ENCODE measurements at regions not wholly inside any gene's neighbourhood (a gene's known extent, or its start where the extent isn't known, plus 50 kb on each side); places are given as distances from the start of the nearest gene placed in this dataset.
A peak's percentile ranks its signal among the peaks of the same experiment; 100 is the strongest.
"Not testable (repeated sequence)": the region's sequence is repeated elsewhere in the genome, so short reads cannot be mapped to it uniquely, and the experiment has no call there.

DNA sequence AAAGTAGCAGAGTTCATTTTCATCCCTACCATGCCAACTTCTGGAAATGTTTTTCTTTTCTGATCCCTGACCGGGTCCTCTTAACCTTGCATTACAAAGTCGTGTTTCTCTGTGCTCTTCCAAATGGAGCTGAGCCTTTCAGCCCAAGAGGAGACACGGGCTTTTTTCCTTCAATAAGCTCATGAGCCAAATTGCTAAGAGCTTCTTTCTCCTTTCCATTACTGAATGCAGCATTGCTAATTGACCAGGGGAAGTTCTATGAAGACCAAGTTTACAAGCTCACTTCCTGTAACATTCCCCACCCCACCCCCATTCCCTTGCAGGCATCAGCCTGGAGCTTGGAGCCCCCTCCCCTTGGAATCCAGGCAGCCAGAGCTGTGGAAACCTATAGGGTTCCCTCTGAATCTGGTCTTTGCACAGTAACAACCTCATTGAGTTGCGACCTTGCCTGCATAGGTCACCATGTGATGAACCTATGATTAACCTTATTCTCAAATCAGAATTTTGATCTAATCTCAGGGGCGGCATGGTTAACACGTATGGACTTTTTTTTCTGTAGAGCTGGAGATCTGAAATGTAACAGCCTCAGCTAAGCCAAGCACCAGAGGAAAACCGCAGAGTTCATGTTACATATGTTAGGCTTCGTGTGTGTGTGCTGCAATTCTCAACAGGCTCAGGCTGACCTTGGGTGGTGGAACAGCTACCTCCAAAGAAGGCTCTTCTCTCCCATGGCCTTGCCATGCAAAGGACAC lies 395.7 kb upstream of the ZNF462 start:
- DNase-seq: no peak

DNA sequence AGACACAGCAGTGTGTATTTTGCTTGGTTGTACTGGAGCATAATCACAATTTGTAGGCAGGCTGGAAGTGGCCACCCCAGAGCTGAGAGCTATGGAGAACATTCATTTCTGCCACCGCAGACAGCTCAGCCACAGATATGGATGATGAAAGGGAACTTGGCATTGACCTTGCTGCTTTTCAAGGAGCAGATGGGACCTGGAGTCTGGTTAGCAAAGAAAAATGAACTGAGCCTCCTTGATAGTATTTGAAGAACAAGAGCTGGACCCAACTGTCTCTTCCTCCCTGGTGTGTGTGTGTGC lies 395.2 kb upstream of the ZNF462 start:
- DNase-seq: no peak

DNA sequence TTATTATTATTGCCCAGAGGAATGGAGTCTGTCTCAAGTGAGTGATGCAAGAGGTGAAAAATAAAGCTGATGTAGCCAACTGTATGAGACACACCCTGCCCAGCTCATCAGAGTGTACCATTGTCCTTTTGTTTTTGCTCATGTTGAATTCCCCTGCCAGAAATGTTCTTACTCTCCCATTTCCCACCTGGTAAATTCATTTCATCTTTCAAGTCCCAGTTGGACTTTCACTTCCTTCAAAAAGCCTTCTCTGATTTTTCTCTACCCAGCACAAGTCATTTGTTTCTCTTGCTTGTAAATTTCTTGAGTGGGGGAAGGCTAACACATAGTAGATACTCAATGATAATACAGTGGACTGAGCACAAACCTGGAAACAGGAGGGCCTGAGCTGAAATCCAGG lies 394.5 kb upstream of the ZNF462 start:
- peak; percentile 1 for DNase-seq

DNA sequence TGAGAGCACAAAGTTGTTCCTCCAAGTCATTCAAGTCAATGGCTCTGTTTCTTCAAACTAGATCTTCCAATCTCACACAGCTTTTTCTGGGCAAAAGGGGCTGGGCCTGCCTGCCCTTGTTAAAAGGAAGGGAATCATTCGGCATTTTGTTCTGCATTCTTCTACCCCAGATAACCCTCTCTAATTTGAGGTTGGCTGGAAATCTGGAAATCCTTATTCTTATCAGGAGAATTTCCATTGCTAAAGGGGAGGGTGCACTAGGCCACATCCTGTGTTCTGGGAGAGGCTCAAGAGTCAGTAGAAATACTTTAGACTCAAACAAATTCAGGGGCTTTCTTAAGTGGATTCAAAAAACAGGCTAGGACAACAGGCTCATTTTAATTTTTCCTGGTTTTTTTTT lies 384.7 kb upstream of the ZNF462 start:
- no peak for DNase-seq

DNA sequence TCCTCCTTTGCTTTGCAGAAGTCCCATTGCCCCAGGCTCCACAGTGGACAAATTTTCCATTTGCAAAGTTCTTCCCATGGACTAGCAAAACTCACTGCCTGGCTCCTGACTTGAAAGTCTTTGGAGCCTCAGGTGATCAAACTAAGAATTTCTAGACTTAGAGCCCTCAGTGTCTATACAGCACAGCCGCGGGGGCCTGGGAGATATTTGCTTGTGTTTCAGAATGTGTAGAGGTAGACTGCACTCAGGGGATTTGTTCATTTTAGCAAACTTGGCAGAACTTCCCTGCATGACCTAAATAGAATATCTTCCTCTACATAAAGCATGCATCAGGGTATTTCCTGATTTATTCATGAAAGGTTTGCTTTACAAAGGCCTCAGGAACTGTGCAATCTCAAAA lies 384.2 kb upstream of the ZNF462 start:
- no peak for DNase-seq

DNA sequence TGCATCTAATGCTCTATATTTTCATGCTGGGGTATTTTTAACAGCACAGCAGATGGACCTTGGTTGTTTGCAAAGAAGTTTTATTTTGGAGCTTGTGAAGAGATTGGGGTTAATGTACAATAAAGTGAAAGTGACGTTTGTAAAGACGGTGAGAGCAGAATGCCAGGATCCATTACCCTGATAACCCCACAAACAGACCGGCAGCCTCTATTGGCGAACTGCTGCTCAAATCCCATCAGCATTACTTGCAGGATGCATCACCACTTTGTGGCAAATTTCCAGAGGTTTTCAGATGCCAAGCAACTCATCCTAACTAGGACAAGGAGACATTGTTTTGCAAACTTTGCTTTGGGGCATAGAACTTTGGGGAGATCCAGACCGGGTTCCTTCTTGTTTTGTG lies 383.3 kb upstream of the ZNF462 start:
- DNase-seq: no peak

DNA sequence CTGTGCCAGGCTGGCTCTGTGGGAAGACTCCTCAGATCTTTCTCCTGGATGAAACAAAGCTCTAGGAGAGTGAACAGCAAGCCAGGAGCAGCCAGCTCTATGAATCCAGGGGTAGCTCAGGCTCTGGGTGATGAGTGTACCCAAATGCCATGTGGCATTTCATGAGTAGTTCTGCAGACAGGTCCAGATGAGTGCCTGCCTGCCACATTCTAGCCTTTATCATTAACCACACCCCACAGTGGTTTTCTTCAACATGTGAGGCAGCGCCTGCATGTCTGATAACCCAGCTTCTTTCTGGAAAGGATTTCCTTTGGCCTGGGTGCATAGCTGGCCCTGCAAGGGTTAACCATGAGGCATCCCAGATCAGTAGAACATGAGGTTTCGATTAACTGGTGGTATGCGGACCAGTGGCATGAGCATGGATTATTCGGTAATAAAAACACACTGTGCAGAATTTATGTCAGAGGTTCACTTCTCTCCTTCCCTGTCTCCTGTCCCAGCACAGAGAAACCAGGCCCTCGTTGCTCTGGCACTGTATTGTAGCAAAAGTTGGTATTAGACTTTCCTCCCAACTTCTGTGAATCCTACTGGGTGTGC lies 381.9 kb upstream of the ZNF462 start:
- no peak for DNase-seq

DNA sequence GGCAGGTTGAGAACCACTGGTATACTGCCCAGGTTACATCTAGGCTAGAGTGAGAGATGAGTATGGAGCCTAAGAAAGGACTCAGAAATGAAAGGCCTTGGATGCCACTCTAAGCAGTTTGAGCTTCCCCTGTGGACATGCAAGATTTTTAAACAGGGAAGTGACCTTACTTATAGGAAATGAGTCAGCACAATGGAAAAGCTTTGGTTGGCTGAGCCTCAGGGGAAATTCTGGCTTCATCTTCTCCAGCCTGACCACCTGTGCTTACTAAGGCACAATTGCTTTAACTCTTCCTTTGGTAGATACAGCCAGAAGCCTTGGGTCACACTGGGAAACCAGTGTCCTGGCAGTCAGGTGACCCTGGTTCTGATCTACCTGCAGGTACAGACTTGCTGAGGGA lies 380.2 kb upstream of the ZNF462 start:
- peak; percentile 60 for DNase-seq

DNA sequence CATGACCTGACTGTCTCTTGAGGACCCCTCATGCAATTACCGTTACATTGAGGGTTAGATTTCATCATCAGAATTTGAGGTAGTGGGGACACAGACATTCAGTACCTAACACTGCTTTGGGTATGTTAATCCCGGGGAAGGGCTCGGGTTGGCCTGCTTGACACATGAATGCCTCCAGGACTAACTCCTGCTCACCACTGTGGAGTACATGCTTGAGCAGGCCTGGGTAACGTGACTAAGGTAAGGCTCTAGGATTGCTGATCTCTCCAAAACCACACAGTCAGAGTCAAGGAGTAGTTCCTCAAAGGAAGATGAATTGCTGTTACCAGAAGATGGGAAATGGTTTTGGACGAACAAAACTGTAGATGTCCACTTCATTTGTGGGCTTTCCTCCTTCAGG lies 376.3 kb upstream of the ZNF462 start:
- no peak for DNase-seq

DNA sequence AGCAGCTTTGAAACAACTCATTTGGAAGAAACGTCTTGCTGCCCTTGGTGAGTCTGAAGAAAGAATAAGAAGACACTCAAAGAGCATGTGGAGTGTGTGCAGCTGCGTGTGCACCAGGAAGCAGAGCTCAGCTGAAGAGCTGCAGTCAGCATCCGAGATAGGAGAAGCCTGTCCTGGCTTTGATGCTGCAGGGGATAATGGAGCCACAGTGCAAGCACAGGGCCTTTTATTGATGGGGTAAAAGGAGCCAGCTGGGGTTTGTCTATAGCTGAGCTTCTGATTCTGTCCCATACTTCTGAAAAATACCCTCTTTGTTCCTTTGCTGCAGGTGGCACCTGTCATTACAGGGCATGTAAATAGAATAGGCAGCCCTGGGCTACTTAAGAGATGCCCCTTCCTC lies 375.7 kb upstream of the ZNF462 start:
- DNase-seq: no peak

DNA sequence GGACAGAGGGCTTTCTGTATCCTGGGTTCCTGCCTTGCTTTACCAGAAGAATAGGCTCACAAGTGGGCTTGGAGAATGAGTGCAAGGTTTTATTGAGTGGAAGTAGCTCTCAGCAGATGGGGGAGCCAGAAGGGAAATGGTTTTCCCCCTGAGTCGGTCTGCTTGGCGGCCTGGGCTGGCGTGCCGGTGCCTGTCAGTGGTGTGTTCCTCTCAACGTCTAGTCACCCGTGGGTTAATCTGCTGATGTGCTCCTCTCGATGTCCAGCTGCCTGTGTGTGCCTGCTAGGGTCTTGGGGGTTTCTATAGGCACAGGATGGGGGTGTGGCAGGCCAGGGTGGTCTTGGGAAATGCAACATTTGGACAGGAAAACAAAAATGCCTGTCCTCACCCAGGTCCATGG lies 370.8 kb upstream of the ZNF462 start:
- DNase-seq: not testable (repeated sequence)

DNA sequence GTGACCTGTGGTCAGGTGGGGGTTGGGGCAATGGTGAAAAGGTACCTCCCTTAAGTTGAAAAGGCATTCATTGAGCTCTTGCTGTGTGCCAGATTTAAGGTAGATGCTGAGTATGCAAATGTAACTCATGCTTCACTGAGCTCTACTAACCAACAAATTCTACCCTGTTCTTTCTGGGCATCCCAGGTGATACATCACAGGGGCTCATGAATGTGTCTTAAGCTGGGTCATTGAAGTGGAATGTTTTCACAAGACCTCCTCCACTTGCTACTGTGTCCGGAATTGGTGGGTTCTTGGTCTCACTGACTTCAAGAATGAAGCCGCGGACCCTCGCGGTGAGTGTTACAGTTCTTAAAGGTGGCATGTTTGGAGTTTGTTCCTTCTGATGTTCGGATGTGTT lies 362.8 kb upstream of the ZNF462 start:
- no peak for DNase-seq

DNA sequence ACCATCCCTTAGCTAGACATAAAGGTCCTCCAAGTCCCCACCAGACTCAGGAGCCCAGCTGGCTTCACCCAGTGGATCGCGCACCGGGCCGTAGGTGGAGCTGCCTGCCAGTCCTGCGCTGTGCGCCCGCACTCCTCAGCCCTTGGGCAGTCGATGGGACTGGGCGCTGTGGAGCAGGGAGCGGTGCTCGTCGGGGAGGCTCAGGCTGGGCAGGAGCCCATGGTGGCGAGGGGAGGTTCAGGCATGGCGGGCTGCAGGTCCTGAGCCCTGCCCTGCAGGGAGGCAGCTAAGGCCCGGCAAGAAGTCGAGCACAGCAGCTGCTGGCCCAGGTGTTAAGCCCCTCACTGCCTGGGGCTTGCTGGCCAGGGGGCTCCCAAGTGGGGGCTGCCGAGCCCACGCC lies 361.8 kb upstream of the ZNF462 start:
- not testable (repeated sequence) for DNase-seq

DNA sequence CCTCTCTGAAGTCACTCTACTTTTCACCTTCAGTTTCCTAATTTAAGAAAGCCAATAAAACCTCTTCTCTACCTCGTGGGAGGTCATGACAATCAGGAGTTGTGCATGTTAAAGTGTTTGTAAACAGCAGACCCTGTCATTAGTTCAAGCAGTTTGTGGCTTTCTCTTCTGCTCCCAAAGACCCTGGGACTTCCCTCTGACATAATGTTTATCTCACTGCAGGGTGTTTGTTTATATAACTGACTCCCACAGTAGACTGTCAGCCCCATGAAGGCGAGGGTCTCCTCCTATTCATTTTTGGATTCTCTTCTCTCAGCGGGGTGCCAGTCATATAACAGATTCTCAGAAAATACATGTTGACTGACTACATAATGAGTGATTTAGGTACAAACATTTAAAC lies 360.0 kb upstream of the ZNF462 start:
- no peak for DNase-seq

DNA sequence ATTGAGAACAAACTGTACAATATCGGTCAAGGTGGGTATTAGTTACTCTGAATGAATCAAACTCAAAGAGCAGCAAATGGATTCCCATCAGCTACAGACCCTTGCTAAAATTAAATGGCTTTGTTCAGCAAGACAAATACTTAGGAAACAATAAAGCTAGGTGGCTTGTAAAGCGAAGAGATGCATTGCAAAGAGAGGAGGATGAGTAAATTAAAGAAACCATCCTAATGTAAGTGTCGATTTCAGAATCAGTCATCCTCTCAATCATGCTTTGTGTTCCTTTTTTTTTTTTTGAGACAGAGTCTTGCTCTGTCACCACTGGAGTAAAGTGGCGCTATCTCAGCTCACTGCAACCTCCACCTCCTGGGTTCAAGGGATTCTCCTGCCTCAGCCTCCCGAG lies 359.2 kb upstream of the ZNF462 start:
- no peak for DNase-seq

DNA sequence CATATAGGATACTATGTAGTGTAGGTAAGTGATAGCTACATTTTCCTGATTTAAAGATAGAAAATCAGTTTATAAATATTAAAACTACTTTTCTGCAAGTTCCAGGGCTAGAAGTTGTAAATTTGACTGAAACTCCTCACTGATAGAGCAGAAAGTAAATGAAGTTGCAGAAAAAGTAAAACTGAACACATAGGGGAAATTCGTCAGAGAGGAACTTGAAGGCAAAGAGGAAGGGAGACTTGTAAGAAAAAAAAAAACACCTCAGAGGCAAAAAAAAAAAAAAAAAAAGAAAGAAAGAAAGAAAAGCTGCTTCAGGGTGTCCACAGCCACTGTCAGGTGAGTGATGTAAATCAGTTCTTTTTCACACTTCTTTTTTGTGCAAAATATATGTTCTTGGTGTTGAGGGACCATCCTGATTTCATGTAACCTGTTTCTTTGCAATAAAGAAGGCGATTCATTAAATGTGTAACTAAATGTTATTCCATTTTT lies 336.2 kb upstream of the ZNF462 start:
- DNase-seq: peak; percentile 10

DNA sequence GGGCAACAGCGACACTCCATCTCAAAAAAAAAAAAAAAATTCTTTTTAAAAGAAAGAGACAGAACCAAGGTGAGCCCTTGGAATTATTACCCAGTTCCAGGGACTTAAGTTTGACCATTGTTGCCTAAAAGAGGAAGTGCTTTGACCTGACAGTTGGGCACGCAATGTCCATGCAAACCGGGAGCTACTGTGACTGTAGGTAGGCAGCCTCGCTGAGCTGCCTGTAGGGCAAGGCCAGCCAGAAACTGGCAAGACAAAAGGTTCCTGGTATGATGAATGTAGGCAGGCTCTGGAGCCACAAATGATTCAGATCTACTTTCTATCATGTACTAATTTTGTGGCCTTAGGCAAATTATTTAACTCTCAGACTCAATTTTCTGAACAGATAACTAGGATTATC lies 334.8 kb upstream of the ZNF462 start:
- DNase-seq: no peak

DNA sequence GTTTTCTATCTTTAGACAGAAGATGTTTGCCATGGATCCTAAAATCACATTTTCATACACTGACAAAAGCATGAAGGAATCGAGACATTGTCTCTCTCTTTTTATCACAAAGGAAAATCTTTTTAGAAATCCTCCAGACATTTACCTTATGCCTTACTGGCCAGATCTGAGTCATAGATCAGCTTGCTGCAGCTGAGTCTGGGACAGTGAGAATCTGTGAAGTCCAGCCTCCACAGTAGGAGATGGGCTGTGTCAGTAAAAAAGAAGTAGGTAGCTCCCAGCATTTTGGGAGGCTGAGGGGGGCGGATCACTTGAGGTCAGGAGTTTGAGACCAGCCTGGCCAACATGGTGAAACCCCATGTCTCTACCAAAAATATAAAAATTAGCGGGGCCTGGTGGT lies 333.4 kb upstream of the ZNF462 start:
- DNase-seq: no peak

DNA sequence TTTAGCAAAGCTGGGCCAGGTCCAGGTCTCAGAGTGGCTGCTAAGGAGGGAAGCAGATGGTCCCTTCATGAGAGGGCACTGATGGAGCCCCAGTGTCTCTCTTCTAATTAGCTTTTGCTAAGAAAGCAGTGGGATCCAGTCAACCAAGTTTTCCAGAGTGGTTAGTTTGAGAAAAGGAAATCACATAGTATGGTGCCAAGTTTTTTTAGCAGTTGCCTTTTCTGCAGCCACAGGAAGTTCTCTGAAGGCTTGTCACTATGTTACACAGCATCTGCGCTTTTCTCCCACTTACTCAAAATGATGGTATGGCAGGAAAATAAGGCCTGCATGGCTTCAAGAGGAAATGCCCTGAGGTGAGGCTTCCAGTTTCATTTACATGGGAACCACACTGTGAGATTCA lies 331.5 kb upstream of the ZNF462 start:
- no peak for DNase-seq

DNA sequence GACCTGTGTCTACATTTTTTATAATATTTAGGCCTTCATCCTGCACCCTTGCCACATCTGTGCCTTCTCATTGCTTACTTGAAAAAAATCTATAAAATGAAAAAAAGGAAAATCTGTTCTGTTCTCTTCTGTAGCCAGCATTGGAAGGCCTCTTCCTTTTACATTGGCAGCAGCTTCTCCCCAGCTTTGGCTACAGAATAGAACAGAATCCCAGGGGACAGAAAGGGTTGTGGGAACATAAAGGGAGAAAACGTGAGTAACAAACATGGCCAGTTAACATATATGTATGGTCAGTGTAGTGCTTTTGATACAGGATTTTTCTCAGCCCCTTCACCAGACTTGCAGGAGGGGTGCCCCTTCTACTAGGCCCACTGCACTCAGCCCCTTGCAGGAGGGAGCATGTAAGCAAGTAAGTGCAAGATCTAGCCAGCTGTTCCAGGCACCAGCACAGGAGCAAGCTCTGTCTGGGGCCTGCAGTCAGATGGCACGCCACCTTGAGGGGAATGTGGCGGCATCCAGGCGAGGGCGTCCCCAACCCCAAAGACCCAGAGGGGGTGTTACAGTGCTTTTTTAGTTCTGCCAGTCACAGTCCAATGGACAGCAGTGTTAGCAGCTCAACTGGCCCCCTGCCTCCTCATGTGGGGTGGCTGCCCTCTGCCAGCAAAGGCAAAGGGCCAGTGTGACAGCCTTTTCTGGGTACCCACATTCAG lies 330.5 kb upstream of the ZNF462 start:
- DNase-seq: no peak

DNA sequence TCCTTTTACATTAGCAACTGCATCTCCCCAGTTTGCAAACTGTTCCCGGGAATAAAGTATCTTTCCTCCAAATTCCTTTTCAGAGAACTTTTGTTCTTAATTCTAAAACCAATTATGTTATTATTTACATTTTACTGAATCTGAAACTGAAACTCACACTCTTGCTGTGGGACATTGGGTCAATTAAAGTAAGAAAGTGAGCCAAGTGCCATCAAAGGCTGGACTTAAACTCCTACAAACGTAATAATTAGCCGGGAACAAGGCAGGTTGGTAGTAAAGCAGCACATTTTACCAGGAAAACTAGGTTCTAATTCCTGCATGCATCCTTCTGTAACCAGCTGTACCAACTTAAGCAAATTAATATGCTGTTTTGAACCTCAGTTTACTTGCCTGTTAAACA lies 328.2 kb upstream of the ZNF462 start:
- no peak for DNase-seq

DNA sequence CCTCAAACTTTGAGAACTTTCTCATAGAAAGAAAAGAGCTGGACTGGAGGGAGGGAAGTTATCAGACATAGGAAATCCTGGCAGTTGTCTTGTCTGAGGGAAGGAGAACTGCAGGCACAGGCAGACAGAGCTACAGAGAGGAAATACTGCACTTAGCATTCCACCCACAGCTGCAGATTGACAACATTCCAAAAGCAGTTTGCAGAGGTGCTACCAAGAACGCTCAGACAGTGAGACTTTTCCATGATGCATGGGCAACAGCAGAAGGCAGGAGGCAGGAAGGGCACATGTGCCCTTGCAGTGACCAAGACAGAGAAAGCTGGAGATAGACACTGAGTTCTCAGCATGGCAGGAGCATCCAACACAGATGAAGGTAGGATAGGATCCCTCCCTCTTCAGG lies 327.5 kb upstream of the ZNF462 start:
- no peak for DNase-seq

DNA sequence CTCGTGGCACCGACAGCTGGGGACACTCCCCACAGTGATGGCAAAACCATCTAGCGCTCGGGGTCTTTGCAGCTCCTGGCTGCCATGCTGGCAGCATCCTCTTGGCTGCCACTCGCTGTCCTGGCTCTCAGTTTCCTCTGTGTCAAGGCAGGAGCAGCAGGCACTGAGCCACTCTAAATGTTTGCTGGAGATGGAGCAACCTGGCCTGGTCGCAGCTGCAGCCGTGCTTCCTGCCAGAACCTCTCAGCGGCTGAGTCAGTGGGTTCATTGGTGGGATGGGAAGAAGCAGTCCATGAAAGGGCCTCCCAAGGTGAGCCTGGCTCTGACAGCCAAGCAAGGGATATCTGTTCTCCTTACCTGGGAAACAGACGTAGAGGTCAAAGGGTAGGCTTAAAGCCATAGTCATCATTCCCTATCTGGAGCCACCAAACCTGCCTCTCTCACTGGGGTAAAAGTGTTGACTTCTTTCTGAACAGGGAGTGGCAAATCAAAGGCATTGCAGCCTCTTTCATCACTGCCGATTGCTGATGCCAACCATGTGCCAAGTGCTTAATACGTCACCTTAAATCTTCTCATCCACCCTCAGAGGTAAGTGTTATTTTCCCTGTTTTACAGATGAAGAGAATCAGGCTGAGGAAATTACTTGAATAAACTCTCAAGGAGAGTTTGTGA lies 304.8 kb upstream of the ZNF462 start:
- DNase-seq: no peak

DNA sequence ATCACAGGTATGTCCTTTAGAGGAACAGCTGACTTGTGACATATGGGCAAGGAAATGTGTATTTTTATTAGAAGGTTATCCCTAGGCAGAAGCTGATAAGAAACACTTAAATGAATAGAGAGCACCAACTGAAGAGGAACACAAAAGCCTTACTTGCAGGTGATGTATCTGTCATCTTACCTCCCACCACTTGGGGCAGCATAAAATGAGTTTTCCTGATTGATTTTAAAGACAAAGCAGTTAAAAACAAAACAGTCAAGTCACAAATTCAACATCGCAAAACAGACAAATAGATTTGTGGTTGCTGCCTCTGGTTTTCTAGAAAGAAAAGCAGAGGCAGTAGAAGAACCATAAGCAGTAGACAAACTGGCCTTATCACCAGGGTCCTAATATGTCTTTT lies 302.4 kb upstream of the ZNF462 start:
- no peak for DNase-seq

Measured in MV-4-11 (cell line).